RWPE2 (cell line): ENCODE measurements at regions not wholly inside any gene's neighbourhood (a gene's known extent, or its start where the extent isn't known, plus 50 kb on each side); places are given as distances from the start of the nearest gene placed in this dataset.
A peak's percentile ranks its signal among the peaks of the same experiment; 100 is the strongest.

ENCODE experiments used
- ATAC-seq: fragments of 200-7000 bp; cut with Tn5 transposase; 3 replicates; pipeline ENCODE4 v1.9.1; 2021; ENCODE audit warnings: low read depth
- DNase-seq: peaks from one replicate; pipeline ENCODE4 v3.0.0-alpha.2; 2020; ENCODE audit warnings: low spot score
- H3K27ac ChIP-seq: fragments of 450-650 bp; 2 replicates; pipeline ENCODE4 v1.5.1; 2017; ENCODE audit warnings: mild to moderate bottlenecking; ENCODE audit not compliant: poor library complexity, severe bottlenecking
- H3K27me3 ChIP-seq: fragments of 250-450 bp; sonication (Bioruptor Pico); 2 replicates; pipeline ENCODE4 v1.5.1; 2021; ENCODE audit warnings: mild to moderate bottlenecking, moderate library complexity; ENCODE audit not compliant: insufficient read depth, poor library complexity, severe bottlenecking
- H3K36me3 ChIP-seq: fragments of 250-450 bp; sonication (Bioruptor Pico); 2 replicates; pipeline ENCODE4 v1.5.1; 2020; ENCODE audit warnings: low read depth, mild to moderate bottlenecking, moderate library complexity
- H3K4me1 ChIP-seq: fragments of 250-450 bp; sonication (Bioruptor Pico); 2 replicates; pipeline ENCODE4 v1.5.1; 2021; ENCODE audit warnings: mild to moderate bottlenecking, moderate library complexity; ENCODE audit not compliant: insufficient read depth, poor library complexity, severe bottlenecking
- H3K4me3 ChIP-seq: fragments of 250-450 bp; sonication (Bioruptor Pico); 2 replicates; pipeline ENCODE4 v1.5.1; 2021; ENCODE audit warnings: mild to moderate bottlenecking, moderate library complexity; ENCODE audit not compliant: severe bottlenecking
- H3K9me3 ChIP-seq: fragments of 250-450 bp; sonication (Bioruptor Pico); 2 replicates; pipeline ENCODE4 v1.5.1; 2021; ENCODE audit warnings: mild to moderate bottlenecking, moderate library complexity; ENCODE audit not compliant: severe bottlenecking
- TF ChIP-seq, protein P1 (sequence below): fragments of 450-650 bp; IDR thresholded peaks from one replicate; pipeline ENCODE4 v1.5.1; 2017; ENCODE audit warnings: mild to moderate bottlenecking, moderate library complexity; ENCODE audit not compliant: poor library complexity, severe bottlenecking

DNA sequence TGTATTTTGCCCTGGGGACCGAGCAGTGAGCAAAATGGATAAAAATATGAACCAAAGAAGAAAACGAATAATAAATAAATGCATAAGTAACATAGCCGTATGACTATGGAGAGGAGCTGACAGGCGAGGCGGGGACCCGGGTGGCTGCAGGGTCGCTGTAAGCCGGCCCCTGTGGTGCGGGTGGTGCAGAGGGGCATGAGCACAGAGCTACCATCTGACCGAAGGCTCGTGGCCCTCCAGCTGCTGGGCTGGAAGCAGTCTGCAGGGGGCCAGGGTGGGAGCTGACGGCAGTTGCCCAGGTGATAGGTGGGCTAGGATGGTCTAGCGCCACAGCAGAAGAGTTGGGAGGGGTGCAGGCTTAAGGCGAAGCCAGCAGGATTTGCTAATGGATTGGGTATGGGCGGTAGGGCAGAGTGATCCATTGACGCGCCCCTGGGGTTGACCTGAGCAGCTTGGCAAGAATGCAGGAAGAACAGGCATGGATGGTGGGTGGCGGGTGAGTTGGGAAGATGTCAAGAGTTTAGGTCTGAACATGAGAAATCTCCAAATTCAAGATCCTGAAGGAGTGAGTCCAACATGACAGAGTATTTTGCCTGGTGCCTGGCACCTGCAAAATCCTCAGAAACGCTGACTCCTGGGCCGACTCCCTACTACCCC lies 228.0 kb downstream of the FOXL1 start:
- no peaks in the 10 kb centered on the region for H3K27me3 ChIP-seq
- no peaks in the 10 kb centered on the region for H3K36me3 ChIP-seq
- no peak overlapping the region for H3K4me3 ChIP-seq
- ATAC-seq (no peak), DNase-seq (no peak)
- no peak overlapping the region for H3K27ac ChIP-seq
- H3K4me1 ChIP-seq = peaks cover 7% of the 10 kb centered on the region
- TF ChIP-seq, protein P1, sequence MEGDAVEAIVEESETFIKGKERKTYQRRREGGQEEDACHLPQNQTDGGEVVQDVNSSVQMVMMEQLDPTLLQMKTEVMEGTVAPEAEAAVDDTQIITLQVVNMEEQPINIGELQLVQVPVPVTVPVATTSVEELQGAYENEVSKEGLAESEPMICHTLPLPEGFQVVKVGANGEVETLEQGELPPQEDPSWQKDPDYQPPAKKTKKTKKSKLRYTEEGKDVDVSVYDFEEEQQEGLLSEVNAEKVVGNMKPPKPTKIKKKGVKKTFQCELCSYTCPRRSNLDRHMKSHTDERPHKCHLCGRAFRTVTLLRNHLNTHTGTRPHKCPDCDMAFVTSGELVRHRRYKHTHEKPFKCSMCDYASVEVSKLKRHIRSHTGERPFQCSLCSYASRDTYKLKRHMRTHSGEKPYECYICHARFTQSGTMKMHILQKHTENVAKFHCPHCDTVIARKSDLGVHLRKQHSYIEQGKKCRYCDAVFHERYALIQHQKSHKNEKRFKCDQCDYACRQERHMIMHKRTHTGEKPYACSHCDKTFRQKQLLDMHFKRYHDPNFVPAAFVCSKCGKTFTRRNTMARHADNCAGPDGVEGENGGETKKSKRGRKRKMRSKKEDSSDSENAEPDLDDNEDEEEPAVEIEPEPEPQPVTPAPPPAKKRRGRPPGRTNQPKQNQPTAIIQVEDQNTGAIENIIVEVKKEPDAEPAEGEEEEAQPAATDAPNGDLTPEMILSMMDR = no peak
- no peaks in the 10 kb centered on the region for H3K9me3 ChIP-seq

DNA sequence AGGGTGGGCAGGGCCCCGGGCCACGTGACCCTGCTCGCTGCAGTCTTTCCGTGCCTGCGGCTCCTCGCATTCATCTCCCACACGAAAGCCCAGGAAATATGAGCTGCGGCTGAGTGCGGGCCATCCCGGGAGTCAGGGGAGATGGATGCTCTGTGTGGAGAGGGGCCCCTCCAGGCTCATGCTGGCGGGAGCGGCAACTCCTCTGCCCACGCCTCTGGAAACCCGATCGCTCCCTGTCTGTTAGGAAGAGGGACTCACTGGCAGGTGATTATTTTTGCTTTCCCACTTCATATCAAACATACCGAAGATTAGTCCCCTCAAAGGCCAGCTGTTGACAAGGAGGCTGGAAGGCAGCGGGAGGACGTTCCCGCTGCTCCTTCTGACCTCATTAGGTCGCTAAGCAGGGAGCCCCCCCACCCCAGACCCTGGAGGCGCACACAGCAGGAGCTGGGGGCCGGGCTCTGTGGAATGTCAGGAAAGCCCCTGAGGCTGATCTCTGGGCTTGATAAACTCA lies 228.5 kb downstream of the FOXL1 start:
- Histone ChIP-seq H3K9me3 (no peaks in the 10 kb centered on the region), H3K36me3 (no peaks in the 10 kb centered on the region), H3K27ac (no peak overlapping the region), H3K4me1 (peaks cover 7% of the 10 kb centered on the region), H3K27me3 (no peaks in the 10 kb centered on the region), H3K4me3 (no peak overlapping the region)
- no peak for DNase-seq
- ATAC-seq = no peak
- TF ChIP-seq, protein P1 = no peak

- no peaks in the 10 kb centered on the region for H3K27me3 ChIP-seq
- no peak overlapping the region for H3K4me3 ChIP-seq
- H3K9me3 ChIP-seq = no peaks in the 10 kb centered on the region
- no peak overlapping the region for H3K27ac ChIP-seq
- DNase-seq (no peak), ATAC-seq (no peak)
- peaks cover 10% of the 10 kb centered on the region for H3K4me1 ChIP-seq
- TF ChIP-seq, protein P1 = no peak
- no peaks in the 10 kb centered on the region for H3K36me3 ChIP-seq
These were observed 230.6 kb downstream of the FOXL1 start for GRCh38 chr16:86808863-86809444.

- no peaks in the 10 kb centered on the region for H3K36me3 ChIP-seq
- H3K4me1 ChIP-seq = peaks cover 16% of the 10 kb centered on the region
- TF ChIP-seq, protein P1 = peak; percentile 54
- peak; percentile 92 for ATAC-seq
- no peaks in the 10 kb centered on the region for H3K27me3 ChIP-seq
- no peak overlapping the region for H3K4me3 ChIP-seq
- no peak for DNase-seq
- no peak overlapping the region for H3K27ac ChIP-seq
- H3K9me3 ChIP-seq = no peaks in the 10 kb centered on the region
These were observed 231.2 kb downstream of the FOXL1 start for GRCh38 chr16:86809458-86809955.

- no peak for ATAC-seq
- DNase-seq = no peak
- no peak overlapping the region for H3K4me3 ChIP-seq
- no peak overlapping the region for H3K27ac ChIP-seq
- H3K4me1 ChIP-seq = peaks cover 16% of the 10 kb centered on the region
- no peaks in the 10 kb centered on the region for H3K27me3 ChIP-seq
- TF ChIP-seq, protein P1 = no peak
- H3K36me3 ChIP-seq = no peaks in the 10 kb centered on the region
- H3K9me3 ChIP-seq = no peaks in the 10 kb centered on the region
These were observed 231.7 kb downstream of the FOXL1 start for GRCh38 chr16:86810062-86810461.
